ENCODE measurements at regions not wholly inside any gene's neighbourhood (a gene's known extent, or its start where the extent isn't known, plus 50 kb on each side); places are given as distances from the start of the nearest gene placed in this dataset.

GRCh38 chr2:53289309-53290006, 478.1 kb upstream of the CHAC2 start:
- H3K9me3 Mint-ChIP-seq: peaks cover 0 to 3% (median 0%) of the 10 kb centered on the region in 9 donors
- DNase-seq (no peak), ATAC-seq (no peak)
- POLR2A ChIA-PET: no interaction called here
- H3K27me3 Mint-ChIP-seq: peaks cover 0 to 7% (median 0%) of the 10 kb centered on the region in 5 donors
- no peak overlapping the region for H3K27ac Mint-ChIP-seq
- no peaks in the 10 kb centered on the region for H3K36me3 Mint-ChIP-seq
- no peak overlapping the region for H3K4me3 Mint-ChIP-seq
- H3K4me1 Mint-ChIP-seq: no peaks in the 10 kb centered on the region

GRCh38 chr2:53286345-53286744, 481.3 kb upstream of the CHAC2 start:
- H3K27ac Mint-ChIP-seq: no peak overlapping the region
- no peak overlapping the region for H3K4me3 Mint-ChIP-seq
- ATAC-seq: no peak
- POLR2A ChIA-PET: no interaction called here
- no peaks in the 10 kb centered on the region for H3K36me3 Mint-ChIP-seq
- no peaks in the 10 kb centered on the region for H3K27me3 Mint-ChIP-seq
- no peaks in the 10 kb centered on the region for H3K4me1 Mint-ChIP-seq
- H3K9me3 Mint-ChIP-seq: peaks cover 0 to 4% (median 0%) of the 10 kb centered on the region in 9 donors
- no peak for DNase-seq

- ATAC-seq (no peak), DNase-seq (no peak)
- Mint-ChIP-seq H3K4me3 (no peak overlapping the region), H3K4me1 (no peaks in the 10 kb centered on the region), H3K27me3 (peaks cover 0 to 3% (median 0%) of the 10 kb centered on the region in 5 donors), H3K27ac (no peak overlapping the region), H3K36me3 (no peaks in the 10 kb centered on the region), H3K9me3 (peaks cover 3 to 16% (median 12%) of the 10 kb centered on the region in 9 donors)
- POLR2A ChIA-PET: no interaction called here
These were observed 491.9 kb upstream of the CHAC2 start for GRCh38 chr2:53275743-53276142.

GRCh38 chr2:53268626-53269025, 499.0 kb upstream of the CHAC2 start:
- no peak overlapping the region for H3K4me3 Mint-ChIP-seq
- POLR2A ChIA-PET: no interaction called here
- H3K27me3 Mint-ChIP-seq: peaks cover 0 to 7% (median 0%) of the 10 kb centered on the region in 5 donors
- DNase-seq: no peak
- H3K4me1 Mint-ChIP-seq: no peaks in the 10 kb centered on the region
- peaks cover 0 to 10% (median 3%) of the 10 kb centered on the region in 9 donors for H3K9me3 Mint-ChIP-seq
- H3K36me3 Mint-ChIP-seq: peaks cover 0 to 4% (median 0%) of the 10 kb centered on the region in 3 donors
- no peak for ATAC-seq
- no peak overlapping the region for H3K27ac Mint-ChIP-seq

- Mint-ChIP-seq H3K9me3 (peaks cover 0 to 9% (median 3%) of the 10 kb centered on the region in 9 donors), H3K27me3 (peaks cover 0 to 7% (median 0%) of the 10 kb centered on the region in 5 donors), H3K36me3 (peaks cover 0 to 4% (median 0%) of the 10 kb centered on the region in 3 donors), H3K27ac (no peak overlapping the region), H3K4me3 (no peak overlapping the region), H3K4me1 (no peaks in the 10 kb centered on the region)
- DNase-seq: no peak
- ATAC-seq: no peak
- POLR2A ChIA-PET: no interaction called here
These were observed 499.5 kb upstream of the CHAC2 start for GRCh38 chr2:53268086-53268485.

- DNase-seq: no peak
- no peak overlapping the region for H3K4me3 Mint-ChIP-seq
- H3K27me3 Mint-ChIP-seq: peaks cover 0 to 4% (median 0%) of the 10 kb centered on the region in 5 donors
- peaks cover 0 to 8% (median 0%) of the 10 kb centered on the region in 3 donors for H3K36me3 Mint-ChIP-seq
- no peak for ATAC-seq
- H3K4me1 Mint-ChIP-seq: no peaks in the 10 kb centered on the region
- H3K9me3 Mint-ChIP-seq: peaks cover 0 to 9% (median 0%) of the 10 kb centered on the region in 9 donors
- no peak overlapping the region for H3K27ac Mint-ChIP-seq
- POLR2A ChIA-PET: no interaction called here
These were observed 501.9 kb upstream of the CHAC2 start for GRCh38 chr2:53265544-53266299.

GRCh38 chr2:53260568-53260967, 507.0 kb upstream of the CHAC2 start:
- POLR2A ChIA-PET: no interaction called here
- Mint-ChIP-seq H3K27ac (no peak overlapping the region), H3K4me3 (no peak overlapping the region), H3K36me3 (peaks cover 0 to 8% (median 0%) of the 10 kb centered on the region in 3 donors), H3K27me3 (peaks cover 0 to 4% (median 0%) of the 10 kb centered on the region in 5 donors), H3K4me1 (no peaks in the 10 kb centered on the region), H3K9me3 (peaks cover 0 to 22% (median 5%) of the 10 kb centered on the region in 9 donors)
- ATAC-seq: no peak
- DNase-seq: no peak

GRCh38 chr2:53259395-53260009, 508.1 kb upstream of the CHAC2 start:
- Mint-ChIP-seq H3K4me1 (no peaks in the 10 kb centered on the region), H3K36me3 (peaks cover 0 to 8% (median 0%) of the 10 kb centered on the region in 3 donors), H3K27me3 (peaks cover 0 to 4% (median 0%) of the 10 kb centered on the region in 5 donors), H3K4me3 (no peak overlapping the region), H3K27ac (no peak overlapping the region), H3K9me3 (peaks cover 0 to 22% (median 6%) of the 10 kb centered on the region in 9 donors)
- ATAC-seq (no peak), DNase-seq (no peak)
- POLR2A ChIA-PET: no interaction called here

- no peaks in the 10 kb centered on the region for H3K36me3 Mint-ChIP-seq
- POLR2A ChIA-PET: no interaction called here
- H3K4me1 Mint-ChIP-seq: no peaks in the 10 kb centered on the region
- H3K9me3 Mint-ChIP-seq: peaks cover 0 to 18% (median 5%) of the 10 kb centered on the region in 9 donors
- peaks cover 0 to 3% (median 0%) of the 10 kb centered on the region in 5 donors for H3K27me3 Mint-ChIP-seq
- ATAC-seq (no peak), DNase-seq (no peak)
- no peak overlapping the region for H3K27ac Mint-ChIP-seq
- no peak overlapping the region for H3K4me3 Mint-ChIP-seq
These were observed 510.3 kb upstream of the CHAC2 start for GRCh38 chr2:53257287-53257686.

- no peak for ATAC-seq
- DNase-seq: no peak
- H3K36me3 Mint-ChIP-seq: no peaks in the 10 kb centered on the region
- POLR2A ChIA-PET: no interaction called here
- peaks cover 0 to 8% (median 3%) of the 10 kb centered on the region in 9 donors for H3K9me3 Mint-ChIP-seq
- H3K27me3 Mint-ChIP-seq: peaks cover 0 to 3% (median 0%) of the 10 kb centered on the region in 5 donors
- no peak overlapping the region for H3K4me3 Mint-ChIP-seq
- no peak overlapping the region for H3K27ac Mint-ChIP-seq
- H3K4me1 Mint-ChIP-seq: no peaks in the 10 kb centered on the region
These were observed 514.4 kb upstream of the CHAC2 start for GRCh38 chr2:53253244-53253643.

- peaks cover 0 to 5% (median 0%) of the 10 kb centered on the region in 9 donors for H3K9me3 Mint-ChIP-seq
- no peak overlapping the region for H3K27ac Mint-ChIP-seq
- H3K4me3 Mint-ChIP-seq: no peak overlapping the region
- DNase-seq (no peak), ATAC-seq (no peak)
- POLR2A ChIA-PET: no interaction called here
- peaks cover 0 to 3% (median 0%) of the 10 kb centered on the region in 5 donors for H3K27me3 Mint-ChIP-seq
- no peaks in the 10 kb centered on the region for H3K4me1 Mint-ChIP-seq
- H3K36me3 Mint-ChIP-seq: no peaks in the 10 kb centered on the region
These were observed 515.5 kb upstream of the CHAC2 start for GRCh38 chr2:53252115-53252514.

- Mint-ChIP-seq H3K27me3 (no peaks in the 10 kb centered on the region), H3K4me3 (no peak overlapping the region), H3K36me3 (no peaks in the 10 kb centered on the region), H3K9me3 (no peaks in the 10 kb centered on the region), H3K27ac (no peak overlapping the region), H3K4me1 (no peaks in the 10 kb centered on the region)
- POLR2A ChIA-PET: no interaction called here
- ATAC-seq (no peak), DNase-seq (no peak)
These were observed 519.5 kb upstream of the CHAC2 start for GRCh38 chr2:53247956-53248735.

Measured in naive thymus-derived CD8-positive, alpha-beta T cell (primary cell).